GM12878 (cell line): ENCODE measurements at regions not wholly inside any gene's neighbourhood (a gene's known extent, or its start where the extent isn't known, plus 50 kb on each side); places are given as distances from the start of the nearest gene placed in this dataset.

Experiments
- ATAC-seq: fragments of 200-7000 bp; cut with Tn5 transposase; 3 replicates; pipeline ENCODE4 v1.9.1; 2020; ENCODE audit warnings: mild to moderate bottlenecking, moderate library complexity
- BruUV-seq: library from RNA; stranded (reverse); fragments of 400-500 nt; replicated peaks from 2 replicates; lab custom pipeline; 2021; lab: Mats Ljungman, UMichigan
- CTCF ChIA-PET: fragments of 300-600 bp; sonication (Branson Sonifier 250); formaldehyde crosslinking; extraction: SDS; loops from one replicate; lab custom pipeline; 2021; ENCODE audit warnings: inconsistent platforms; lab: Yijun Ruan, JAX
- POLR2A ChIA-PET: fragments of 350-600 bp; formaldehyde crosslinking; extraction: SDS; loops from one replicate; lab custom pipeline; 2021; ENCODE audit warnings: inconsistent platforms; lab: Charles Lee
- RAD21 ChIA-PET: fragments of 300-600 bp; sonication (Branson Sonifier 250); formaldehyde crosslinking; loops from one replicate; lab custom pipeline; 2023; ENCODE audit warnings: antibody characterized with exemption; ENCODE audit not compliant: unreplicated experiment; lab: Charles Lee
- SMC1A ChIA-PET: fragments of 300-600 bp; sonication (Branson Sonifier 250); formaldehyde crosslinking; loops from one replicate; lab custom pipeline; 2023; ENCODE audit not compliant: unreplicated experiment, uncharacterized antibody; lab: Charles Lee
- DNase-seq: peaks from one replicate; pipeline ENCODE4 v3.0.0-alpha.2; 2011; ENCODE audit warnings: low read depth, low spot score
- FAIRE-seq: peaks from 3 replicates; lab custom pipeline; 2011; peaks lifted over from hg19 to GRCh38; lab: Jason Lieb, UNC
- H2AFZ ChIP-seq: 2 replicates; pipeline ENCODE4 v1.6.0; 2011; ENCODE audit warnings: low read depth, low read length, control low read depth; ENCODE audit not compliant: control insufficient read depth
- H3K27ac ChIP-seq: 2 replicates; pipeline ENCODE4 v1.5.1; 2011; ENCODE audit warnings: control low read depth; ENCODE audit not compliant: control insufficient read depth, insufficient read depth
- H3K27me3 ChIP-seq, 2 experiments: replicated peaks in 1 of 2; 2 replicates each; pipeline versions ENCODE4 v1.6.0 to v1.6.1; 2011; ENCODE audit warnings: low read length in 1 of 2; ENCODE audit not compliant: control insufficient read depth in 2 of 2, insufficient read depth in 2 of 2
- H3K36me3 ChIP-seq, 2 experiments: 2 replicates each; pipeline ENCODE4 v1.5.1; 2011; ENCODE audit warnings: low read length in 1 of 2; ENCODE audit not compliant: control insufficient read depth in 2 of 2, insufficient read depth in 2 of 2
- H3K4me1 ChIP-seq: 2 replicates; pipeline ENCODE4 v1.6.1; 2011; ENCODE audit warnings: mild to moderate bottlenecking, low read length, moderate library complexity, mixed read lengths; ENCODE audit not compliant: control insufficient read depth, insufficient read depth
- H3K4me2 ChIP-seq: 2 replicates; pipeline ENCODE4 v1.6.0; 2011; ENCODE audit warnings: control low read depth; ENCODE audit not compliant: control insufficient read depth, insufficient read depth
- H3K4me3 ChIP-seq: fragments of 200-600 bp; sonication (generic); 2 replicates; pipeline ENCODE4 v1.5.1; 2016
- H3K79me2 ChIP-seq: 2 replicates; pipeline ENCODE4 v1.6.0; 2011; ENCODE audit warnings: low read length; ENCODE audit not compliant: control insufficient read depth, insufficient read depth
- H3K9ac ChIP-seq: 2 replicates; pipeline ENCODE4 v1.8.0; 2011; ENCODE audit warnings: low read length, control low read depth, mixed read lengths; ENCODE audit not compliant: control insufficient read depth, insufficient read depth
- H3K9me3 ChIP-seq: replicated peaks from 3 replicates; pipeline ENCODE4 v1.5.1; 2011; ENCODE audit warnings: mild to moderate bottlenecking, low read length; ENCODE audit not compliant: control insufficient read depth, insufficient read depth
- H4K20me1 ChIP-seq: 2 replicates; pipeline ENCODE4 v1.6.0; 2011; ENCODE audit not compliant: control insufficient read depth, insufficient read depth
- ASH2L ChIP-seq: fragments of 300-600, 200-600 bp; sonication (generic); IDR thresholded peaks from 2 replicates; pipeline ENCODE4 v1.6.1; 2017; ENCODE audit warnings: low read depth, mild to moderate bottlenecking, borderline replicate concordance
- CBFB ChIP-seq: IDR thresholded peaks from 2 replicates; pipeline ENCODE4 v1.6.1; 2016; ENCODE audit warnings: antibody characterized with exemption, low read depth
- CHD4 ChIP-seq: fragments of 200-600 bp; sonication (generic); IDR thresholded peaks from 2 replicates; pipeline ENCODE4 v1.6.1; 2016; ENCODE audit warnings: mild to moderate bottlenecking
- CREM ChIP-seq: IDR thresholded peaks from 2 replicates; pipeline ENCODE4 v1.6.1; 2014; ENCODE audit warnings: antibody characterized with exemption, low read depth
- EP300 ChIP-seq, 2 experiments: fragments of 150-350 bp in 1 of 2; IDR thresholded peaks; 2 replicates each; pipeline ENCODE4 v1.6.1; 2011 to 2012; ENCODE audit warnings: low read depth in 2 of 2, low read length in 2 of 2, borderline replicate concordance in 1 of 2, improper control_type of control experiment in 1 of 2, inconsistent platforms in 1 of 2; ENCODE audit not compliant: control insufficient read depth in 1 of 2
- JUND ChIP-seq: IDR thresholded peaks from 2 replicates; pipeline ENCODE4 v1.6.1; 2012; ENCODE audit warnings: low read depth, mild to moderate bottlenecking, low read length, improper control_type of control experiment, moderate library complexity
- NR2C2 ChIP-seq: IDR thresholded peaks from 2 replicates; pipeline ENCODE4 v1.6.1; 2011; ENCODE audit warnings: borderline replicate concordance, low read depth; ENCODE audit not compliant: control insufficient read depth, insufficient read length
- POLR2AphosphoS5 ChIP-seq: IDR thresholded peaks from 2 replicates; pipeline ENCODE4 v1.6.1; 2011; ENCODE audit warnings: mild to moderate bottlenecking, low read length, inconsistent platforms
- RBBP5 ChIP-seq: fragments of 200-600 bp; sonication (generic); conservative IDR thresholded peaks from 2 replicates; pipeline ENCODE4 v1.6.1; 2016
- YBX1 ChIP-seq: fragments of 450-650 bp; IDR thresholded peaks from 2 replicates; pipeline ENCODE4 v1.6.1; 2016; ENCODE audit warnings: antibody characterized with exemption
- ZNF217 ChIP-seq: fragments of 450-650 bp; IDR thresholded peaks from 2 replicates; pipeline ENCODE4 v1.6.1; 2017; ENCODE audit warnings: antibody characterized with exemption, mild to moderate bottlenecking
- ZZZ3 ChIP-seq: IDR thresholded peaks from 2 replicates; pipeline ENCODE4 v1.6.1; 2011; ENCODE audit warnings: low read depth; ENCODE audit not compliant: control insufficient read depth, insufficient read length
- WGBS: methylation state at CpG from one replicate; pipeline ENCODE4 v1.1.6; 2016; ENCODE audit warnings: low lambda C conversion rate; ENCODE audit not compliant: insufficient replicate concordance, insufficient coverage; ENCODE audit errors: missing lambda C conversion rate; 5-methylcytosine and 5-hydroxymethylcytosine counted together
- in situ Hi-C: fragments of 300-500 bp; cut with MboI; formaldehyde crosslinking; loops from 9 replicates; pipeline ENCODE4 v1.14.3; 2018; ENCODE audit warnings: mixed read lengths
- intact Hi-C: fragments of 100-400 bp; cut with micrococcal nuclease; formaldehyde crosslinking; loops from one replicate; pipeline ENCODE4 v1.14.2; 2022; ENCODE audit not compliant: unreplicated experiment
- TF ChIP-seq, protein P1 (sequence below): IDR thresholded peaks from 2 replicates; pipeline ENCODE4 v1.6.1; 2012; ENCODE audit warnings: low read depth, low read length, improper control_type of control experiment
- TF ChIP-seq, protein P2 (sequence below): fragments of 450-650 bp; IDR thresholded peaks from 2 replicates; pipeline ENCODE4 v1.6.1; 2017; ENCODE audit warnings: low read depth, mild to moderate bottlenecking, moderate library complexity

DNA sequence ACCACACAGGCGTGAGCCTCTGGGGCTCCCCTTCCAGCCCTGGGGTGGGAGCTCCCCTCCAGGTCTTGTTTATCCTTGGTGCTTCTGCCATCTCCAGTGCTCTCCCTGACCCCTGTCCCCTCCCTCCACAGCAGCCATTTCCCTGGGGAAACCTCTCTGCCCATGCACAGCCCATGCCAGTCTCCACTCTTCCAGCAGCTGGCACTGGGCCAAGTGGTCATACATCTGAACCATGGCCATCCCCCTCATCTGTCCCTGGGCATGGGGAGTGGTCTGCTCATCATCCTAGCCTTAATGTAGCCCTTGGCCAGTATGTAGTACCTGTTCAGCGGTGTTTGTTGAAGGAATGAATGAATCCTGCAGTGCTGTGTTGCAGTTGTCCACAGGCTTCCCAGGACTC is 172.4 kb upstream of the ZNF32 start:
- ChIA-PET SMC1A (interaction anchor here (1.5 kb wide), 1 partner anchor 18 kb away, joined by 3 read pairs; no protein-coding TSS in a partner anchor), CTCF (interaction anchor here (1.8 kb wide), 1 partner anchor 209 kb away, joined by 4 read pairs; no protein-coding TSS in a partner anchor), RAD21 (no interaction called here), POLR2A (no interaction called here)
- no peak for FAIRE-seq
- H3K4me1 ChIP-seq: peaks cover 11% of the 10 kb centered on the region
- H3K4me3 ChIP-seq: no peak overlapping the region
- no peaks in the 10 kb centered on the region for H3K36me3 ChIP-seq
- no peak overlapping the region for H3K9ac ChIP-seq
- no peak overlapping the region for H3K27ac ChIP-seq
- in situ Hi-C loops (no loop called here), intact Hi-C loops (no loop called here)
- H3K79me2 ChIP-seq: no peaks in the 10 kb centered on the region
- H3K27me3 ChIP-seq: no peaks in the 10 kb centered on the region
- H2AFZ ChIP-seq: no peak overlapping the region
- 26% methylated on average over 2 of the region's 2 CpGs for WGBS
- no peaks in the 10 kb centered on the region for H3K9me3 ChIP-seq
- no peak for DNase-seq
- no peaks in the 10 kb centered on the region for H4K20me1 ChIP-seq
- ATAC-seq: no peak
- no peak overlapping the region for H3K4me2 ChIP-seq
- no TSS peak for BruUV-seq
- TF ChIP-seq RBBP5 (no peak), POLR2AphosphoS5 (no peak), ASH2L (no peak)

DNA sequence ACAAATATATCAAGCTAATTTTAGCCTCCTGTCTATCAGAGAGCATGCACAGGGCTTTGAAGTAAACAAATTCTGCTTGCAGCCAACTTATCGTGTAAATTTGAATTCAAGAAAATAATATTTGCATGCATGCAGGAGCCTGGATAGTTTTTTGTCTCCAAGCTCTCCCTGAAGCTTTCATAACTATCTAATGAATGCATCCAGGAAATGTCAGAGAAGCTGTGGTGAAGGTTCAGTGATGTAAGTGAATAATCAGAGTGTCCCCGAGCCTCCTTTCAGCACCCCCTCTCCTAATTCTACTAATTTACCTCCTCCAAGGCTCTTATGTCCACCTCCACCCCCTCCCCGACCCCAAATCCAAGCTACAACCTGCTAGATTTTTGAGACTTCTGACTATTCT is 172.0 kb upstream of the ZNF32 start:
- POLR2A ChIA-PET: no interaction called here
- no TSS peak for BruUV-seq
- DNase-seq: no peak
- ATAC-seq: no peak
- SMC1A ChIA-PET: no interaction called here
- Histone ChIP-seq H3K79me2 (no peaks in the 10 kb centered on the region), H3K27ac (no peak overlapping the region), H3K9me3 (no peaks in the 10 kb centered on the region), H3K36me3 (no peaks in the 10 kb centered on the region), H2AFZ (no peak overlapping the region), H3K9ac (no peak overlapping the region), H3K27me3 (no peaks in the 10 kb centered on the region), H3K4me2 (no peak overlapping the region), H3K4me1 (peaks cover 15% of the 10 kb centered on the region), H4K20me1 (no peaks in the 10 kb centered on the region), H3K4me3 (no peak overlapping the region)
- TF ChIP-seq CBFB: no peak
- TF ChIP-seq JUND: no peak
- no peak for TF ChIP-seq NR2C2
- no peak for TF ChIP-seq EP300 (IDR thresholded peaks at IDR 0.05; ENCODE audit: borderline replicate concordance in 1 of 2, control insufficient read depth in 1 of 2, low read depth in 2 of 2, low read length in 2 of 2)
- no peak for TF ChIP-seq CHD4
- TF ChIP-seq, protein P1, sequence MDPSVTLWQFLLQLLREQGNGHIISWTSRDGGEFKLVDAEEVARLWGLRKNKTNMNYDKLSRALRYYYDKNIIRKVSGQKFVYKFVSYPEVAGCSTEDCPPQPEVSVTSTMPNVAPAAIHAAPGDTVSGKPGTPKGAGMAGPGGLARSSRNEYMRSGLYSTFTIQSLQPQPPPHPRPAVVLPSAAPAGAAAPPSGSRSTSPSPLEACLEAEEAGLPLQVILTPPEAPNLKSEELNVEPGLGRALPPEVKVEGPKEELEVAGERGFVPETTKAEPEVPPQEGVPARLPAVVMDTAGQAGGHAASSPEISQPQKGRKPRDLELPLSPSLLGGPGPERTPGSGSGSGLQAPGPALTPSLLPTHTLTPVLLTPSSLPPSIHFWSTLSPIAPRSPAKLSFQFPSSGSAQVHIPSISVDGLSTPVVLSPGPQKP: no peak
- TF ChIP-seq ZNF217: no peak
- TF ChIP-seq, protein P2, sequence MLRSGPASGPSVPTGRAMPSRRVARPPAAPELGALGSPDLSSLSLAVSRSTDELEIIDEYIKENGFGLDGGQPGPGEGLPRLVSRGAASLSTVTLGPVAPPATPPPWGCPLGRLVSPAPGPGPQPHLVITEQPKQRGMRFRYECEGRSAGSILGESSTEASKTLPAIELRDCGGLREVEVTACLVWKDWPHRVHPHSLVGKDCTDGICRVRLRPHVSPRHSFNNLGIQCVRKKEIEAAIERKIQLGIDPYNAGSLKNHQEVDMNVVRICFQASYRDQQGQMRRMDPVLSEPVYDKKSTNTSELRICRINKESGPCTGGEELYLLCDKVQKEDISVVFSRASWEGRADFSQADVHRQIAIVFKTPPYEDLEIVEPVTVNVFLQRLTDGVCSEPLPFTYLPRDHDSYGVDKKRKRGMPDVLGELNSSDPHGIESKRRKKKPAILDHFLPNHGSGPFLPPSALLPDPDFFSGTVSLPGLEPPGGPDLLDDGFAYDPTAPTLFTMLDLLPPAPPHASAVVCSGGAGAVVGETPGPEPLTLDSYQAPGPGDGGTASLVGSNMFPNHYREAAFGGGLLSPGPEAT: no peak
- TF ChIP-seq YBX1: no peak
- TF ChIP-seq ZZZ3: no peak
- no peak for TF ChIP-seq CREM
- CTCF ChIA-PET: interaction anchor here (1.2 to 1.8 kb wide), 2 partner anchors 209 to 214 kb away, joined by 3 to 4 read pairs; no protein-coding TSS in a partner anchor
- in situ Hi-C loops: no loop called here
- intact Hi-C loops: no loop called here
- RAD21 ChIA-PET: no interaction called here
- 4% methylated on average over 3 of the region's 3 CpGs for WGBS
- FAIRE-seq: no peak
